Testis (tissue), 2 donors: ENCODE measurements at regions not wholly inside any gene's neighbourhood (a gene's known extent, or its start where the extent isn't known, plus 50 kb on each side); places are given as distances from the start of the nearest gene placed in this dataset.

Experiments
- DNase-seq: peaks from one replicate; pipeline ENCODE4 v3.0.0-alpha.2; 2019
- H3K27ac ChIP-seq, 2 donors: fragments of 200-600 bp; sonication (generic); one replicate each; pipeline ENCODE4 v1.5.1; 2019
- H3K27me3 ChIP-seq: fragments of 200-600 bp; sonication (generic); one replicate; pipeline ENCODE4 v1.5.1; 2019
- H3K36me3 ChIP-seq: fragments of 200-600 bp; sonication (generic); one replicate; pipeline ENCODE4 v1.5.1; 2017; ENCODE audit warnings: low read depth; ENCODE audit errors: missing control alignments
- H3K4me1 ChIP-seq: fragments of 200-600 bp; sonication (generic); one replicate; pipeline ENCODE4 v1.5.1; 2019
- H3K4me3 ChIP-seq, 2 donors: fragments of 200-600 bp; sonication (generic); one replicate each; pipeline ENCODE4 v1.5.1; 2017 to 2019
- H3K9me3 ChIP-seq: fragments of 200-600 bp; sonication (generic); one replicate; pipeline ENCODE4 v1.5.1; 2017
- POLR2A ChIP-seq: fragments of 450-650 bp; IDR thresholded peaks from one replicate; pipeline ENCODE4 v1.6.1; 2017; ENCODE audit warnings: antibody characterized with exemption, mild to moderate bottlenecking, moderate library complexity
- WGBS, 2 donors: methylation state at CpG; one replicate each; pipeline ENCODE4 v1.1.5; 2018; 5-methylcytosine and 5-hydroxymethylcytosine counted together
- intact Hi-C: fragments of 100-400 bp; cut with DNase I; formaldehyde crosslinking; loops from one replicate; pipeline ENCODE4 v1.15.1; 2023; ENCODE audit warnings: low total_unique reads
- TF ChIP-seq, protein P1 (sequence below), 3 experiments: fragments of 450-650 bp in 2 of 3; fragments of 200-600 bp in 1 of 3; sonication (generic) in 1 of 3; IDR thresholded peaks; one replicate each; pipeline ENCODE4 v1.5.1; 2016 to 2019; ENCODE audit warnings: antibody characterized with exemption in 3 of 3, mild to moderate bottlenecking in 2 of 3, moderate library complexity in 1 of 3

- no peak for DNase-seq
- Histone ChIP-seq H3K4me3 (no peak overlapping the region), H3K9me3 (no peaks in the 10 kb centered on the region), H3K4me1 (no peaks in the 10 kb centered on the region), H3K36me3 (no peaks in the 10 kb centered on the region), H3K27ac (no peak overlapping the region), H3K27me3 (no peaks in the 10 kb centered on the region)
- intact Hi-C loops, result no loop called here
- TF ChIP-seq POLR2A, result no peak
- TF ChIP-seq, protein P1, sequence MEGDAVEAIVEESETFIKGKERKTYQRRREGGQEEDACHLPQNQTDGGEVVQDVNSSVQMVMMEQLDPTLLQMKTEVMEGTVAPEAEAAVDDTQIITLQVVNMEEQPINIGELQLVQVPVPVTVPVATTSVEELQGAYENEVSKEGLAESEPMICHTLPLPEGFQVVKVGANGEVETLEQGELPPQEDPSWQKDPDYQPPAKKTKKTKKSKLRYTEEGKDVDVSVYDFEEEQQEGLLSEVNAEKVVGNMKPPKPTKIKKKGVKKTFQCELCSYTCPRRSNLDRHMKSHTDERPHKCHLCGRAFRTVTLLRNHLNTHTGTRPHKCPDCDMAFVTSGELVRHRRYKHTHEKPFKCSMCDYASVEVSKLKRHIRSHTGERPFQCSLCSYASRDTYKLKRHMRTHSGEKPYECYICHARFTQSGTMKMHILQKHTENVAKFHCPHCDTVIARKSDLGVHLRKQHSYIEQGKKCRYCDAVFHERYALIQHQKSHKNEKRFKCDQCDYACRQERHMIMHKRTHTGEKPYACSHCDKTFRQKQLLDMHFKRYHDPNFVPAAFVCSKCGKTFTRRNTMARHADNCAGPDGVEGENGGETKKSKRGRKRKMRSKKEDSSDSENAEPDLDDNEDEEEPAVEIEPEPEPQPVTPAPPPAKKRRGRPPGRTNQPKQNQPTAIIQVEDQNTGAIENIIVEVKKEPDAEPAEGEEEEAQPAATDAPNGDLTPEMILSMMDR (IDR thresholded peaks at IDR 0.05), result no peak
- WGBS, 2 donors, result 74% methylated on average over 3 of the region's 3 CpGs
Measured at GRCh38 chr3:59131016-59131766, 81.4 kb upstream of the CFAP20DC start.

GRCh38 chr3:59128685-59129084 lies 78.9 kb upstream of the CFAP20DC start:
- Histone ChIP-seq H3K36me3 (no peaks in the 10 kb centered on the region), H3K4me3 (no peak overlapping the region), H3K4me1 (no peaks in the 10 kb centered on the region), H3K27ac (no peak overlapping the region), H3K27me3 (no peaks in the 10 kb centered on the region), H3K9me3 (no peaks in the 10 kb centered on the region)
- 89 to 93% methylated on average over 3 of the region's 3 CpGs for WGBS, 2 donors
- no peak for DNase-seq
- intact Hi-C loops, result no loop called here
- no peak for TF ChIP-seq POLR2A
- TF ChIP-seq, protein P1 (IDR thresholded peaks at IDR 0.05), result no peak

GRCh38 chr3:59127071-59127470 lies 77.2 kb upstream of the CFAP20DC start:
- no peaks in the 10 kb centered on the region for H3K9me3 ChIP-seq
- no peak overlapping the region for H3K27ac ChIP-seq
- intact Hi-C loops, result no loop called here
- H3K4me1 ChIP-seq, result no peaks in the 10 kb centered on the region
- TF ChIP-seq POLR2A, result no peak
- TF ChIP-seq, protein P1 (IDR thresholded peaks at IDR 0.05), result no peak
- DNase-seq, result no peak
- no peak overlapping the region for H3K4me3 ChIP-seq
- no peaks in the 10 kb centered on the region for H3K36me3 ChIP-seq
- H3K27me3 ChIP-seq, result no peaks in the 10 kb centered on the region

DNA sequence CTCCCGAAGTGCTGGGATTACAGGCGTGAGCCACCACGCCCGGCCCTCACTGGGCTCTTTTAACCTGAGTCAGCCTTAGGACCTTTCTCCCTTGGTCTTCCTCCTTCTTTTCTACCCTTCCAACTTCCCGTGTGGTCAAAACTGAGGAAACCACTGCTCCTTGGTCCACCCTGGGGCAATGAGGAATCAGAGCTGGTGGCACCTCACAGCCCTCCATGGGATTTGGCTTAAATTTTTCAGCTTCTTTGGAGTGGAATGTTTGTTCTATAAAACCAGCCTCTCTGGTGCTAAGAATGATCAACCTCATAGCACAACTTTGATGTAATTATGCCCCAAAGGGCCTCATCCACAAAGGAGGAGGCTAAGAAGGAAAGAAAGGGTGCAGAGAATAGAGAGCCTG lies 76.6 kb upstream of the CFAP20DC start:
- WGBS, 2 donors, result 84 to 93% methylated on average over 5 of the region's 5 CpGs
- intact Hi-C loops, result no loop called here

More for the DNA sequence above, 76.6 kb upstream of the CFAP20DC start:
- Histone ChIP-seq H3K27ac (no peak overlapping the region), H3K4me3 (no peak overlapping the region), H3K4me1 (no peaks in the 10 kb centered on the region), H3K27me3 (no peaks in the 10 kb centered on the region), H3K36me3 (no peaks in the 10 kb centered on the region), H3K9me3 (no peaks in the 10 kb centered on the region)
- TF ChIP-seq POLR2A, result no peak
- TF ChIP-seq, protein P1 (IDR thresholded peaks at IDR 0.05), result no peak
- DNase-seq, result no peak
